HCT116 (cell line): ENCODE measurements at regions not wholly inside any gene's neighbourhood (a gene's known extent, or its start where the extent isn't known, plus 50 kb on each side); places are given as distances from the start of the nearest gene placed in this dataset.

ENCODE experiments used
- EZH2 ChIP-seq: fragments of 200-600 bp; sonication (generic); IDR thresholded peaks from 2 replicates; pipeline ENCODE4 v1.6.1; 2017; ENCODE audit warnings: antibody characterized with exemption, mixed run types
- EZH2phosphoT487 ChIP-seq: fragments of 200-600 bp; IDR thresholded peaks from 2 replicates; pipeline ENCODE4 v1.6.1; 2018; ENCODE audit warnings: antibody characterized with exemption, borderline replicate concordance
- POLR2A ChIP-seq: IDR thresholded peaks from 2 replicates; pipeline ENCODE4 v1.7.0; 2011; ENCODE audit warnings: borderline replicate concordance; ENCODE audit not compliant: insufficient read depth, insufficient read length; ENCODE audit errors: extremely low read depth
- POLR2AphosphoS5 ChIP-seq: IDR thresholded peaks from 2 replicates; pipeline ENCODE4 v1.6.1; 2011; ENCODE audit warnings: mild to moderate bottlenecking, low read depth, low read length, moderate library complexity
- SIN3A ChIP-seq: IDR thresholded peaks from 2 replicates; pipeline ENCODE4 v1.6.1; 2012; ENCODE audit warnings: low read depth
- SP1 ChIP-seq: IDR thresholded peaks from 2 replicates; pipeline ENCODE4 v1.6.1; 2012; ENCODE audit warnings: low read depth
- YY1 ChIP-seq: IDR thresholded peaks from 2 replicates; pipeline ENCODE4 v1.6.1; 2011; ENCODE audit warnings: low read length, low read depth, moderate library complexity, mild to moderate bottlenecking; ENCODE audit not compliant: insufficient replicate concordance; ENCODE audit errors: extremely low read depth
- ZNF274 ChIP-seq: fragments of 200-500 bp; sonication (Bioruptor generic); IDR thresholded peaks from 2 replicates; pipeline ENCODE4 v1.6.1; 2014; ENCODE audit warnings: mild to moderate bottlenecking, low read depth, low read length, inconsistent platforms
- TF ChIP-seq, protein P1 (sequence below), 3 experiments: fragments of 200-600 bp in 1 of 3; sonication (generic) in 1 of 3; IDR thresholded peaks in 2 of 3; conservative IDR thresholded peaks in 1 of 3; 2 replicates each; pipeline ENCODE4 v1.5.1; 2012 to 2017; ENCODE audit warnings: low read depth in 2 of 3, low read length in 2 of 3, antibody characterized with exemption in 1 of 3, borderline replicate concordance in 1 of 3, control low read depth in 1 of 3, mild to moderate bottlenecking in 1 of 3, mixed read lengths in 1 of 3, mixed run types in 1 of 3, moderate library complexity in 1 of 3; ENCODE audit not compliant: insufficient read depth in 1 of 3
- TF ChIP-seq, protein P2 (sequence below): IDR thresholded peaks from 2 replicates; pipeline ENCODE4 v1.6.1; 2012; ENCODE audit warnings: low read depth
- TF ChIP-seq, protein P3 (sequence below): IDR thresholded peaks from 2 replicates; pipeline ENCODE4 v1.6.1; 2011; ENCODE audit warnings: mild to moderate bottlenecking, low read length, moderate library complexity; ENCODE audit not compliant: insufficient replicate concordance; ENCODE audit errors: extremely low read depth

DNA sequence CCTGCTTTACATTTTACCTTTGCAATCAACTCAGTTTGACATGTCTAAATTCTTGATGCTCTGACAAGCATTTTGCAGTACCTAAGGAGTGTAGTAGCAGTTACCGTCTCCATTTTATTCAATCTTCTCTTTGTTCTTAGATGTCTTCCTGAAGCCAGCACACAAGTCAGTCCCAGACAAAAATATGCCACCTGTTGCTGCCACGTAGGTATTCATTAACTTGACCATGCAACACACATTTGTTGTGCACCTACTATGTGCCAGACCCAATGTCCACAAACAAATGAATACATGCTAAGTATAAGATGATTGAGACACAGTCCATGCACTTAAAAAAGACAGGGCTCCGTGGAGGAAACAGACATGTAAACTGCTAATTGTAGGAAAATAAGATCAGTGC, 81.5 kb upstream of the NGF start:
- TF ChIP-seq POLR2A (no peak), SP1 (no peak), EZH2 (no peak), EZH2phosphoT487 (no peak), SIN3A (no peak), YY1 (no peak), POLR2AphosphoS5 (no peak), ZNF274 (no peak)
- TF ChIP-seq, protein P1, sequence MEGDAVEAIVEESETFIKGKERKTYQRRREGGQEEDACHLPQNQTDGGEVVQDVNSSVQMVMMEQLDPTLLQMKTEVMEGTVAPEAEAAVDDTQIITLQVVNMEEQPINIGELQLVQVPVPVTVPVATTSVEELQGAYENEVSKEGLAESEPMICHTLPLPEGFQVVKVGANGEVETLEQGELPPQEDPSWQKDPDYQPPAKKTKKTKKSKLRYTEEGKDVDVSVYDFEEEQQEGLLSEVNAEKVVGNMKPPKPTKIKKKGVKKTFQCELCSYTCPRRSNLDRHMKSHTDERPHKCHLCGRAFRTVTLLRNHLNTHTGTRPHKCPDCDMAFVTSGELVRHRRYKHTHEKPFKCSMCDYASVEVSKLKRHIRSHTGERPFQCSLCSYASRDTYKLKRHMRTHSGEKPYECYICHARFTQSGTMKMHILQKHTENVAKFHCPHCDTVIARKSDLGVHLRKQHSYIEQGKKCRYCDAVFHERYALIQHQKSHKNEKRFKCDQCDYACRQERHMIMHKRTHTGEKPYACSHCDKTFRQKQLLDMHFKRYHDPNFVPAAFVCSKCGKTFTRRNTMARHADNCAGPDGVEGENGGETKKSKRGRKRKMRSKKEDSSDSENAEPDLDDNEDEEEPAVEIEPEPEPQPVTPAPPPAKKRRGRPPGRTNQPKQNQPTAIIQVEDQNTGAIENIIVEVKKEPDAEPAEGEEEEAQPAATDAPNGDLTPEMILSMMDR (IDR thresholded peaks at IDR 0.05 in 2 of 3, conservative IDR thresholded peaks at IDR 0.05 in 1 of 3; ENCODE audit: borderline replicate concordance in 1 of 3, insufficient read depth in 1 of 3, low read depth in 2 of 3, low read length in 2 of 3), result no peak
- TF ChIP-seq, protein P2, sequence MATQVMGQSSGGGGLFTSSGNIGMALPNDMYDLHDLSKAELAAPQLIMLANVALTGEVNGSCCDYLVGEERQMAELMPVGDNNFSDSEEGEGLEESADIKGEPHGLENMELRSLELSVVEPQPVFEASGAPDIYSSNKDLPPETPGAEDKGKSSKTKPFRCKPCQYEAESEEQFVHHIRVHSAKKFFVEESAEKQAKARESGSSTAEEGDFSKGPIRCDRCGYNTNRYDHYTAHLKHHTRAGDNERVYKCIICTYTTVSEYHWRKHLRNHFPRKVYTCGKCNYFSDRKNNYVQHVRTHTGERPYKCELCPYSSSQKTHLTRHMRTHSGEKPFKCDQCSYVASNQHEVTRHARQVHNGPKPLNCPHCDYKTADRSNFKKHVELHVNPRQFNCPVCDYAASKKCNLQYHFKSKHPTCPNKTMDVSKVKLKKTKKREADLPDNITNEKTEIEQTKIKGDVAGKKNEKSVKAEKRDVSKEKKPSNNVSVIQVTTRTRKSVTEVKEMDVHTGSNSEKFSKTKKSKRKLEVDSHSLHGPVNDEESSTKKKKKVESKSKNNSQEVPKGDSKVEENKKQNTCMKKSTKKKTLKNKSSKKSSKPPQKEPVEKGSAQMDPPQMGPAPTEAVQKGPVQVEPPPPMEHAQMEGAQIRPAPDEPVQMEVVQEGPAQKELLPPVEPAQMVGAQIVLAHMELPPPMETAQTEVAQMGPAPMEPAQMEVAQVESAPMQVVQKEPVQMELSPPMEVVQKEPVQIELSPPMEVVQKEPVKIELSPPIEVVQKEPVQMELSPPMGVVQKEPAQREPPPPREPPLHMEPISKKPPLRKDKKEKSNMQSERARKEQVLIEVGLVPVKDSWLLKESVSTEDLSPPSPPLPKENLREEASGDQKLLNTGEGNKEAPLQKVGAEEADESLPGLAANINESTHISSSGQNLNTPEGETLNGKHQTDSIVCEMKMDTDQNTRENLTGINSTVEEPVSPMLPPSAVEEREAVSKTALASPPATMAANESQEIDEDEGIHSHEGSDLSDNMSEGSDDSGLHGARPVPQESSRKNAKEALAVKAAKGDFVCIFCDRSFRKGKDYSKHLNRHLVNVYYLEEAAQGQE, result no peak
- TF ChIP-seq, protein P3, sequence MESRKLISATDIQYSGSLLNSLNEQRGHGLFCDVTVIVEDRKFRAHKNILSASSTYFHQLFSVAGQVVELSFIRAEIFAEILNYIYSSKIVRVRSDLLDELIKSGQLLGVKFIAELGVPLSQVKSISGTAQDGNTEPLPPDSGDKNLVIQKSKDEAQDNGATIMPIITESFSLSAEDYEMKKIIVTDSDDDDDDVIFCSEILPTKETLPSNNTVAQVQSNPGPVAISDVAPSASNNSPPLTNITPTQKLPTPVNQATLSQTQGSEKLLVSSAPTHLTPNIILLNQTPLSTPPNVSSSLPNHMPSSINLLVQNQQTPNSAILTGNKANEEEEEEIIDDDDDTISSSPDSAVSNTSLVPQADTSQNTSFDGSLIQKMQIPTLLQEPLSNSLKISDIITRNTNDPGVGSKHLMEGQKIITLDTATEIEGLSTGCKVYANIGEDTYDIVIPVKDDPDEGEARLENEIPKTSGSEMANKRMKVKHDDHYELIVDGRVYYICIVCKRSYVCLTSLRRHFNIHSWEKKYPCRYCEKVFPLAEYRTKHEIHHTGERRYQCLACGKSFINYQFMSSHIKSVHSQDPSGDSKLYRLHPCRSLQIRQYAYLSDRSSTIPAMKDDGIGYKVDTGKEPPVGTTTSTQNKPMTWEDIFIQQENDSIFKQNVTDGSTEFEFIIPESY, result no peak
